AG10803 (cell line): ENCODE measurements at regions not wholly inside any gene's neighbourhood (a gene's known extent, or its start where the extent isn't known, plus 50 kb on each side); places are given as distances from the start of the nearest gene placed in this dataset.

Source experiments
- DNase-seq: peaks from one replicate; pipeline ENCODE4 v3.0.0; 2010; ENCODE audit warnings: low read depth
- H3K4me3 ChIP-seq: 2 replicates; pipeline ENCODE4 v1.5.1; 2011; ENCODE audit warnings: mild to moderate bottlenecking, low read length, control low read depth
- TF ChIP-seq, protein P1 (sequence below): conservative IDR thresholded peaks from 2 replicates; pipeline ENCODE4 v1.5.1; 2011; ENCODE audit warnings: mild to moderate bottlenecking, low read length, control low read depth, inconsistent platforms

DNA sequence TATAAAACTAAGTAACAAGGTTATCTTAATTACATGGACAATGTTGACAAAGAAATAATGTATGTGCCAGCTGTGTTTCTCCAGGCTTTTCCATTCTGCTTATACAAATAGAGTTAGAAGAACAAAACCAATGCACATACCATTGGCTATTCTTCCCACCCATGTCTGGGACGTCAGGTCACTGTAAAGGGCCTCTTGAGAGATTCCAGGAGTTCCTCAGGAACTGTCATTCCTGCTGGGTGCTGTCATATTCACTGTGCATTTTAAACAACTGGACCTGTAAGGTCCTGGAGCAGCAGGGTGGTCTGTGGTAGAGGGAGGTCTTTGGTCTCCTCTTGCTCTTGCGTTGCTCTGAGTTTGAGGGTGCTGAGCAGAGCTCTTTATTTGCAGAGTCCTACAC, 74.6 kb upstream of the AP1S2 start:
- TF ChIP-seq, protein P1, sequence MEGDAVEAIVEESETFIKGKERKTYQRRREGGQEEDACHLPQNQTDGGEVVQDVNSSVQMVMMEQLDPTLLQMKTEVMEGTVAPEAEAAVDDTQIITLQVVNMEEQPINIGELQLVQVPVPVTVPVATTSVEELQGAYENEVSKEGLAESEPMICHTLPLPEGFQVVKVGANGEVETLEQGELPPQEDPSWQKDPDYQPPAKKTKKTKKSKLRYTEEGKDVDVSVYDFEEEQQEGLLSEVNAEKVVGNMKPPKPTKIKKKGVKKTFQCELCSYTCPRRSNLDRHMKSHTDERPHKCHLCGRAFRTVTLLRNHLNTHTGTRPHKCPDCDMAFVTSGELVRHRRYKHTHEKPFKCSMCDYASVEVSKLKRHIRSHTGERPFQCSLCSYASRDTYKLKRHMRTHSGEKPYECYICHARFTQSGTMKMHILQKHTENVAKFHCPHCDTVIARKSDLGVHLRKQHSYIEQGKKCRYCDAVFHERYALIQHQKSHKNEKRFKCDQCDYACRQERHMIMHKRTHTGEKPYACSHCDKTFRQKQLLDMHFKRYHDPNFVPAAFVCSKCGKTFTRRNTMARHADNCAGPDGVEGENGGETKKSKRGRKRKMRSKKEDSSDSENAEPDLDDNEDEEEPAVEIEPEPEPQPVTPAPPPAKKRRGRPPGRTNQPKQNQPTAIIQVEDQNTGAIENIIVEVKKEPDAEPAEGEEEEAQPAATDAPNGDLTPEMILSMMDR, result no peak
- no peak overlapping the region for H3K4me3 ChIP-seq
- no peak for DNase-seq

DNA sequence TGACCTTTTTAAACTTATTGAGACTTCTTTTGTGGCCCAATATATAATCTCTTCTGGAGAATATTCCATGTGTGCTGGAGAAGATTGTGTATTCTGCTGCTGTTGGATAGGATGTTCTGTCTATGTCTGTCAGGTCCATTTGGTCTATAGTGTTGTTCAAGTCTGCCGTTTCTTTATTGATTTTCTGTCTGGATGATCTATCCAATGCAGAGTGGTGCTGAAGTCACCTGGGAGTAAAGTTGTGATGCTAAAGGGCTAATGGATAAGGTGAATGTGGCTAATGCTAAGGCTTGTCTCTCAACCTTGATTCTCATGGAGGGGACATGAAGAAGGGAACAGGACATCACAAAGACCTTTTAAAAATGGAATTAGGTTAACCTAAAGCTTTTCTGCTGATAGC, 72.0 kb upstream of the AP1S2 start:
- no peak overlapping the region for H3K4me3 ChIP-seq
- DNase-seq, result no peak

DNA sequence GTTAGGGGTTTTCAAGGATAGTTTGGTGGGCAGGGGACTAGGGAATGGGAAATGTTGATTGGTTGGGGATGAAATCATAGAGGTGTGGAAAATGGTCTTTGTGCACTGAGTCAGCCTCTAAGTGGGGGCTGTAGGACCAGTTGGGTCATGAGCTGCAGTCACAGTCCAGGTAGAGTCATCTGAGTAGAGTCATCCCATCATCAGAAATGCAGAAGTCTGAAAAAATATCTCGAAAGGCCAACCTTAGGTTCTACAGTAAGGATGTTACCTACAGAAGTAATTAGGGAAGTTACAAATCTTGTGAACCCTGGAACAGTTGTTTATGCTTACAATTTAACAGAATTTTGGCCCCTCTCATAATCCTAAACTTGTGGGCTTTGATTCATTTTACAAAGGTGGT, 63.4 kb upstream of the AP1S2 start:
- H3K4me3 ChIP-seq, result no peak overlapping the region
- TF ChIP-seq, protein P1, result no peak

More for the DNA sequence above, 72.0 kb upstream of the AP1S2 start:
- TF ChIP-seq, protein P1, result no peak

DNA sequence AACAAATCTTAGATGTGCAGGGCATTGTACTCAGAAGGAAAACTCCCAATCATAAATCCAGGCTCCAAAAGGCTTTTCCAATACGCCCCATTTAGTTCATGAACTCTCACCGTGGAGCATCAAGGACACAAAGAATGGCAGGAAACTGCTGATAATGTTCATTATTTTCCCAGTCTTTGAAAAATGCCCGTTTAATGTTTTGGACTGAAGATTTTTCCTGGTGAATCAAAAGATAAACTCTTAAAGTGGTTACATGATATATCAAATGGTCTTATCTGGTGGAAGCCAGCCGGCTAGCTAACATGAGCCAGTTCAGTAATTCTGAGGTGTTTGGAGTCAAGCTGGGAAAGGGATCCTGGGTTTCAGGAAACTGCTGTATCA, 62.1 kb upstream of the AP1S2 start:
- DNase-seq, result no peak
- H3K4me3 ChIP-seq, result no peak overlapping the region
- TF ChIP-seq, protein P1, result no peak

More for the DNA sequence above, 63.4 kb upstream of the AP1S2 start:
- DNase-seq, result no peak

DNA sequence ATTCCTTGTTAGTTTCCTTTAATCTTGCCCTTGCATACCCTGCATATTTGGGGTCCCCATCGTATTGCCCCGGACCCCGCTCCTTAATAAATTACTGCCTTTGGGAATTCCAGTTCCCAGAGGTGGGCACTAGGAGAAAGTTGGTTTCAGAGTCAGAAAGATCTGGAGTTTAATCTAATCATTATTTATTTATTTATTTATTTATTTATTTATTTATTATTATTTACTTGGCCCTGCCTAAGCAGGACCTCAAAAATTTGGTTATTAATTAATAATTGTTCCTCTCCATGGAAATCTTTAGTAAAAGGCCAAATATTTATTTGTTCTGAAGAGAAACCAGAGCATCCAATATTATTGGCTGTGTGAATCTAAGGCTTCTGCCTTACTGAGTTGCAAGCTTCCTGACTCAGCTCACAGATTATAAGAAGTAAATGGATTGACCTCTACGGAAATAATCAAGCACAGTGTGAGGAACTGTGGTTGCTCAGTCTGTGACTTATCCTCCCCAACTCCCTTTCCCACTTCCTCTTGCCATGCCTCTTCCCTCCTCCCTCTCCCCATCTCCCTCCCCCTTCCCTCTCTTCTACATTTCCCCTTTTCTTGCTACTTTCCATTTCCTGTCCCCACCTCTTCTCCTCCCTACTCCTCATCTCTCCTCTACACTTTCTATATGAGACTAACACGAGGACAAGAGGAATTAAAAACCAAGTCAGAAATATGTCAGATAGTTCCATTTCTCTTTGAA, 61.5 kb upstream of the AP1S2 start:
- no peak overlapping the region for H3K4me3 ChIP-seq
- TF ChIP-seq, protein P1, result no peak
- no peak for DNase-seq

DNA sequence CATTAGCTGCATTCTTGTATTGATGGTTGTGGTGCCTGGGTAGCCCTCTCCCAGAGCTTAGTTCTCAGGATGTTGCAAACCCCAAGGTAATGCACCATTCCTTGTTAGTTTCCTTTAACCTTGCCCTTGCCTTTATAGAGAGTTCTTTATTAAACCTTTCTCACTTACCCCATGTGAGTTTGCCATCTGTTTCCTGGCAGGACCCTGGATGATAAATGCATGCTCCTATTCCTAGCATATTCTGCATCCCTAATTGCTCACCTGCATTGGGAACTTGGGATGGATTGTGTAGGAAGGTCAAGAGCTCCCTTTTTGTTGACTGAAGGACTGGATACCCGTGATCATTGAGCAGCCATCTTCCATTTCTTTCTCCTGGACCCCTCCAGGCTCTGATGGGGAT, 59.9 kb upstream of the AP1S2 start:
- DNase-seq, result no peak
- no peak overlapping the region for H3K4me3 ChIP-seq
- TF ChIP-seq, protein P1, result no peak

DNA sequence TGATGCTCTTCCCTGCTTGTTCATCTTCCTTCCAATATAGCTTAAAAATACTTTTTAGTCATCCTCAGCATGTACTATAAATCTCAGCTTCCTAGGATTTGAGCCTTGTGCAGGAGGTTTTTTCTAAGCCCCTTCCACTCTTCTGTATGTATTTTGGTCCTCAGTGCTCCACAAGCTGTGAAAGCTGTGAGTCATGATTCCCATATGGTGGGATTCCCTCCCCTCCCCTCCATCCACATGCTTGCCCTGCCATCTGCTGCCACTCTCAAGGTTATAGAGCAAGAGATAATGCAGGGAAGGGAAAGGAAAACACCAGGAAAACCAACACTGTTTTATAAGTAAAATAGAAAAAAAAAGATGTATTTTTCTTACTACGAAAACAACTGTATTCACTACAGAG, 58.5 kb upstream of the AP1S2 start:
- TF ChIP-seq, protein P1, result no peak
- no peak for DNase-seq
- no peak overlapping the region for H3K4me3 ChIP-seq
